Stimulated activated CD8-positive, alpha-beta memory T cell treated with anti-CD3 and anti-CD28 coated beads, Interleukin-15, amount 100 ng/mL, for 24 hours (primary cell): ENCODE measurements at regions not wholly inside any gene's neighbourhood (a gene's known extent, or its start where the extent isn't known, plus 50 kb on each side); places are given as distances from the start of the nearest gene placed in this dataset.
"Not testable (repeated sequence)": the region's sequence is repeated elsewhere in the genome, so short reads cannot be mapped to it uniquely, and the experiment has no call there.

ENCODE experiments used
- DNase-seq: peaks from one replicate; pipeline ENCODE4 v3.0.0-alpha.2; 2020; ENCODE audit warnings: low read depth

DNA sequence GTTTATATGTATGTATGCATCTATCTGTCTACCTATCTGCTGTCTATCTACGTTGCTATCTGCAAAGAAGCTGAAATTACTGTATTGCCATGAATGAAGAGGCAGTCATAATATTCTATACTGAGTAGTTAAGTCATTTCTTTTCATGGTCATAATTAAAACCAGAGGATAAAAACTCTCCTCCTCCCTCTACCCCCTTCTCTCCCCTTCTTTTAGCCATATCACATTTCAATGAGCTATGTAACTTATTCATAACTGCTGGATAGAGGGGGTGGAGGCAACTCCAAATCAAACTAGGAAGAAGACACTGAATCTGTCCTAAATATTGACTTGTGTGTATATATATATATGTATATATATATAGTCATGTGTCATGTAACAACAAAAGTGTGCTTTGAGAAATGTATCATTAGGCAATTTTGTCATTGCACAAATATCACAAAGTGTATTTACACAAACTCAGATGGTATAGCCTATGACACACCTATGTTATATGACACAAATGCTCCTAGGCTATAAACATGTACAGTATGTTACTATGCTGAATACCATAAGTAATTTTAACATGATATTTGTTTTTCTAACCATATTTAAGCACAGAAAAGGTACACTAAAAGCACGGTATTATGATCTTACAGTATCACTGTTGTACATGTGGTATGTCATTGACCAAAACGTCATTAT lies 229.7 kb upstream of the KCNMB2 start:
- DNase-seq: no peak

DNA sequence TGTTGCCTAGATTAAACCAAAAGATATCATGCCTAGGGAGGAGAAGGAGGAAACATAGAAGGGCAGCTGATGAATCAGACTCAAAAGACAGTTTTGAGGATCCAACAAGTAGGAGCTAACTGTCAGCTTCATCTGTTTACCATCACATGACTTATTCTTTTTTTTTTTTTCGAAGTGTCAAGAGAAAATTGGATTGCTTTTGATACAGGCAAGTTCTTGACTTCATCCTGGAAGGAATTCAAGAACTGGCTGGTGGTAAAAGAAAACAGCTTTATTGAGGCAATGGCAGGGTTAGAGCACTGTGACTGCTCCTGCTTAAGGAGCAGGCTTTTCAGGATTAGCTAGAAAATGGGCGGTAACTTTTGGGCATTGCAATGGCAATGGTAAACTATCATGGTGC lies 227.5 kb upstream of the KCNMB2 start:
- DNase-seq: no peak

DNA sequence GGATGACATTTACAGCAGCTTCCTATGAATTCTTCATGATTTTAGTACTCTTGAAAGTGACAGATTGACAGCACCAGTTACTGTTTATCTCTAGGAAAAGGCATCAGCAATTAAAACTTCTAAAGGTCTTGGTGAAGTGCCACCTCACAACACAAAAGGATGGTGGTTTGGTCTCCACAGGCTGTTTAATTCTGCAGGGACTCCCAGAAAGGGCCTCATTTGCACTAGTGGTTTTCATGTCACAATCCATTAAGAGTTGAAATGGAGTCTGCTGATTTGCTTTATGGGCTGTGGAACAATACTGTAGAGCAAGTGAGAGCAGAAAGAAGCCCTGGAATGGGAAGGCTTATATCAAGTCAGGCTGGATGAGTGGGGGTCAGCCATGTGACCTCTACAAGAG lies 225.3 kb upstream of the KCNMB2 start:
- no peak for DNase-seq

- DNase-seq: no peak
Observed at GRCh38 chr3:178313716-178314115, 222.5 kb upstream of the KCNMB2 start.

- no peak for DNase-seq
Observed at GRCh38 chr3:178318340-178318739, 217.9 kb upstream of the KCNMB2 start.

DNA sequence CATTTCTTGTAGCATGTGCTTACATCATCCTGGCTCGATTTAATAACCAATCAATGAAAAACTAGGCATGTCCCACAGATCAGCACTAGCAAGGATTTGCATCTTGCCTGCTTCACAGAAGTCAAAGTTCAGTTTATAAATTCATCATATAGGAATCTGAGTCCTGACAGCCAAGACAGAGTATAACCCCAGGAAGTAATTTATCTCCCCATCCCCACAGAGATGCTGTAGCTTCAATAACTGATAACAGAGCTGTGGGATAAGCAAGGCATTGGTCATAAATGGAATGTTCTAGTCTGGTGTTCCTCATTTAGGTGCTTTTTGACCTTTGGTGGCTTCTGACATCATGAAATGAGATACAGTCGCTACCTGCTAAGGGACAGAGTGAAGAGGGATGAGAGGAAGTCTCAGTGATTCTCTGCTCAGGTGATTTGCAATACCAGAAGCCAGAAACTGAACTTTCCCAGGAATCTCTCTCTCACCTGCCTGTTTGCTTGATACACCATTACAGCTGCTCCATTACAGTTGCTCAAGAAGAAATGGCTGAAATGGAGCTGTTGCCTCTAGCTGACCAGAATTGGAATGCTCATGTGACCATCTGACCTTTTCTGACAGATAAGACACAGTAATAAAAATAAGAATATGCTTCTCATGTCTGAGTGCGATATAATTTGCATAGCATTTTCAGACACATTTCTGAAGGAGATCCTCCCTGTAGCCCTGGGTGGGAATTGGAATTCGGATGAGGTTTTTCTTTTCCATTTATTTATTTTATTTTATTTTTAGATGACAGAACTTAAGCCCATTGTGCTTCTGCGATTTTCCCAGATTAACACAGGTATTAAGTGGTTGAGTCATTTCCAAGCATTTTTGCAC lies 217.1 kb upstream of the KCNMB2 start:
- no peak for DNase-seq

DNA sequence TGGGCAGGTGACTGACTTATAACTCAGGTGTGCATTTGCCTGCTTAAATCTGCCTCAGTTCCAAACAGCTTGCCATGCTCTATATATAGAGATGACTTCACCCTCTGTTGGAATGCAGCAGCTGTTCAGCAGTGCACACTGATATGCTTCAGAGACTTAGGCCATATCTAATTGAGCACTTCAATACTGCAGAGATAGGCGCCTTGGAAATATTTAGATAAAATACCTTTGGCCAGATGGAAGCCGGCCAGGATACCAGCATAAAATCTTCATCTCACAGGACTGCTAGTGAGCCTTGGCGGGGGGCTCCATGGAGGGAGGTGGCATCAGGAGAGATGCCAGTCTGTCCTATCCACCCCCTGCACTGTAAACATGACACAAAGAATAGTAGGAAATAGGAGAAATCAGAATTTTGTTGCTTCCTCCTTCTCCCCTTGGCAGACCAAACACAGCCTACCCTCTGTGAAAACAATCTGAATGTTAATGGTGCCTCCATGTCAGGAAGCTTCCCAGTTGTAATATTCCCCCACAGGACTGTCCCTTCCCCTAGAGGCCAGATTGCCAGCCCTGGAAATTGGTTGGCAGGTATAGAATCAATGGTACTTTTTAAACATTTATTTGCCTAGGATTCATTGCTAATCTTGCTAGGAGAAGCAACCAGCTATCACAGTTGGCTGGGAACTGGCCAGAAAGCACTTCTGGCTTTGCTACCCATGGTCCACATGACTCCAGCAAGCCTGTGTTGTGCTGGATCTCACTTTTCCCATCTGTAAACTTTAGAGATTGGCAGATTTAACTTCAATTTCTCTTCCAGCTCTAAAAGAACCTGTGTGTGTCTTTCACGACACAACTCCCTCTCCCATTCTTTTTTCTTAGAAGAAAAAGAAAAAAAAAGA lies 215.5 kb upstream of the KCNMB2 start:
- DNase-seq: no peak

DNA sequence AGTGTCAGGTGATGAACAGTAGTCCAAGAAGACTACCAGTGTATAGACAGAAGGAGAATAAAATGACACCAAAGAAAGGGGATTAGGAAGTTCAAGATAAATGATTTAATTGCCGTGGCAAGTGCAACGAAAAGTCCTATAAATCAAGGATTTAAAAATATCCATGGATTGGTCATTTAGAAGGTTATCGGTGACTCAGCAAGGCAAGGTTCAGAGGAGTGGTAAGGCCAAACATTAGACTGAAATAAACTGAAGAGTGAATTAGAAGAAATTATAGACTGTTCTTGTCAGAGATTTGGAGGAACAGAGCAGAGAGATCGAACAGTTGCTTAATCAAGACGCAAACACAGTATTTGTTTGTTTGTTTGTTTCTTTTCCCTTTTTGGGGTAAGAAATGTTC lies 211.9 kb upstream of the KCNMB2 start:
- DNase-seq: no peak

DNA sequence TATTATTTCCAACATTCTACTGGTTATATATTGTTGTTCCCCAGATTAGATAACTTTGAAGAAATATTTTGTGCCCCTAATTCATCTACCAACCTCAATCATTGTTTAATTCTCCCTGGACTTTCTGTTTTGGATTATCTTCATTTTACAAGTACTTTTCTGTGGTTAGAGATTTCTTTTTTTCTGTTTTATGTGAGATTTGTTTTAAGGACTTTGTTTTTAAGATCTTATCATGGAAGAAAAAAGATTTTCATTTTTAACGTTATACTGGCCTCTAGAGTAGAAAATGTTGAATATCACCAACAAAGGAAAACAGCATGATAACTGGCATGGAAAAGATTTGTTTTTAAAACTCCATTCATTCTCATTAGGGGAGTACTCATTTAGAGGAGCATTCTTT lies 210.9 kb upstream of the KCNMB2 start:
- no peak for DNase-seq

DNA sequence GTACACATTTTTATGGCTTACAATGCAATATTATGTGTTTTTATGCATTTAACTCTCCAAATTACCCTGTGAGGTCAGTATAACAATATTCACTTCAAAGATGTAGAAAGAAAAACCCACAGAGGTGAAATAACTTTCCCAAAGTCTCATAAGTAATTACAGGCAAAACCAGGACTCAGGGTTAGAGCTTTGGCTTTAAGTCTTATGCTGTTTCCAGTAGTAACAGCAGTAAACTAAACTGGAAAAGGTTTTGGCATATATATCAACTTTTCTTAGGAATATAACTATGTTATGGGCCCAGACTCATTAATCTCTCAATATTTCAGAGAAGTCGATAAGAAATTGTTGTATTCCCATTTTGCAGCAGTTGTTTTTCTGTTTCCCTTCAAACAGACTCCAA lies 206.3 kb upstream of the KCNMB2 start:
- no peak for DNase-seq

GRCh38 chr3:178334239-178334638 lies 202.0 kb upstream of the KCNMB2 start:
- no peak for DNase-seq

DNA sequence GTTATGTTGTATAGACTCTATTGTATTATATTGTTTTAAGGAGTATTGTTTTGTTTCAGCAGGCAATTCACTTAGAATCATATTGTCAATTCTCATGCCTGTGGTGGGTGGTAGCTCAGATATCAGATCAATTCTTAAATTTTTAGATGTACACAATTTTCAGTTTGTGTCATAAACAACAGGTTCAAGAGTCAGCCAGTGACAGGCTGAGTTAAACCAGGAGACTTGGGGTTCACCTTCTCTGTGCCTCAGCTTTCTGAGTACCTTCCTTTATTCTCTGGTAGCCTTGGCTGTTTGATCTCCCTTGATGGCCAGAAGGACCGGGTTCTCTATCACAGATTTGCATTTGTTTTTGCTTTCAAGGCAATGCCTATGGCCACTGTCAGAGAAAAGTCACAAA lies 199.9 kb upstream of the KCNMB2 start:
- DNase-seq: no peak

- no peak for DNase-seq
Observed at GRCh38 chr3:178340506-178340905, 195.7 kb upstream of the KCNMB2 start.

- no peak for DNase-seq
Observed at GRCh38 chr3:178341636-178342035, 194.6 kb upstream of the KCNMB2 start.

DNA sequence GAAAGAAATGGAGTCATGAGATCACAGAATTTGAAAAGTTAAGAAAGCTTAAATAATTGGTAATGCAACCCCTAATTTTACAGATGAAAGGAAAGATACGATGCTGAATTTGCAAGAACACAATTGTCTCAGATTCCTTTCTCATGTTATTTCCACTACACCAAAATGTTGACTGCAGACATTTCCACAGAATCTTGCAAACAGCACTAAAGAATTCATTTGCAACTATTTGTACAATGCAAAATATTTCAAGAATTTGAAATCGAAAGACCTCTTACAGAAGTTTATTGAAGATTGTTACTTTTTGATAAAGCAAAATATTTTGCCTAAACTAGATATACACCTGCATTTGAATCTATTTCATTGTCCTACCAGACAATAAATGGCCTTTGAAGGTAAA lies 194.1 kb upstream of the KCNMB2 start:
- no peak for DNase-seq

- DNase-seq: no peak
Observed at GRCh38 chr3:178343433-178344038, 192.7 kb upstream of the KCNMB2 start.

GRCh38 chr3:178345944-178346343 lies 190.3 kb upstream of the KCNMB2 start:
- no peak for DNase-seq

GRCh38 chr3:178348561-178349217 lies 187.5 kb upstream of the KCNMB2 start:
- not testable (repeated sequence) for DNase-seq

DNA sequence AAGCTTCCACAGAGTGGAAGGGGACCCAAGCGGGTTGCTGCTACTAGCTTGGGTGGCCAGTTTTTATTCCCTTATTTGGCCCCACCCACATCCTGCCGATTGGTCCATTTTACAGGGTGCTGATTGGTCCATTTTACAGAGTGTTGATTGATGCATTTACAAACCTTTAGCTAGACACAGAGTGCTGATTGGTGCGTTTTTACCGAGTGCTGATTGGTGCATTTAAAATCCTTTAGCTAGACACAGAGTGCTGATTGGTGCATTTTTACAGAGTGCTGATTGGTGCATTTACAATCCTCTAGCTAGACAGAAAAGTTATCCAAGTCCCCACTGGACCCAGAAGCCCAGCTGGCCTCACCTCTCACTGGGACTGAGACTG lies 187.0 kb upstream of the KCNMB2 start:
- not testable (repeated sequence) for DNase-seq

DNA sequence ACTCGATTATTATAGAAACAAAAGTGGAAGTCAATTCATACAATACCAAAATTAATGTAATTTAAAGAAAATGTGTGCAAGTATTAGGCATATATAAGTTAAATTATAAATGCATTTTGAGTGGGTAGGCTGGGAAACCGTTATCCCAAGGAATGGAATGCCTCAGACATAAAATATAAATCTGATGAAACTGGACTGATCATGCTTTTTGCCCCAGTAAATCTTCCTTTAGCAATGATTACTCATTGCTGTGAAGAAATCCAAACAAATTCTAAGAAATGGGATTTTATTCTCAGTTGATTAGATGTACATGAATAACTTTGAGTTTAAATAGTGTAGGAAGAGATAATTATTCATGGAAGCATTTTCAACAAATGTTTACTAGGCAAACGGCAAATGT lies 185.5 kb upstream of the KCNMB2 start:
- no peak for DNase-seq

GRCh38 chr3:178352326-178353005 lies 183.8 kb upstream of the KCNMB2 start:
- DNase-seq: no peak
